ENCODE measurements at regions not wholly inside any gene's neighbourhood (a gene's known extent, or its start where the extent isn't known, plus 50 kb on each side); places are given as distances from the start of the nearest gene placed in this dataset.

- TF ChIP-seq CTCF (IDR thresholded peaks at IDR 0.05) = no peak
- TF ChIP-seq POLR2AphosphoS5 (IDR thresholded peaks at IDR 0.05) = no peak
- no peak for TF ChIP-seq POLR2A (IDR thresholded peaks at IDR 0.05)
These were observed 127.6 kb upstream of the CCDC68 start for GRCh38 chr18:55086906-55087305.
